ENCODE measurements at regions not wholly inside any gene's neighbourhood (a gene's known extent, or its start where the extent isn't known, plus 50 kb on each side); places are given as distances from the start of the nearest gene placed in this dataset.
"Not testable (repeated sequence)": the region's sequence is repeated elsewhere in the genome, so short reads cannot be mapped to it uniquely, and the experiment has no call there.

- H3K4me1 ChIP-seq (ENCODE audit: insufficient read depth); H3F3A ChIP-seq (ENCODE audit: insufficient read depth); DNase-seq; in situ Hi-C loops (cut with MboI); H3K36me3 ChIP-seq (ENCODE audit: low read depth); H3K27ac ChIP-seq; H3K9ac ChIP-seq; H3K27me3 ChIP-seq (replicated peaks; ENCODE audit: insufficient read depth); H3K9me3 ChIP-seq (ENCODE audit: low read depth); H3K4me3 ChIP-seq; H3K4me2 ChIP-seq (ENCODE audit: unreplicated experiment); H3K9me2 ChIP-seq (ENCODE audit: insufficient read depth); H4K20me1 ChIP-seq (ENCODE audit: insufficient read depth); H2AFZ ChIP-seq; H3K79me2 ChIP-seq (ENCODE audit: insufficient read depth): not testable (repeated sequence)
- WGBS, 2 experiments (ENCODE audit: low coverage in 1 of 2, low lambda C conversion rate in 2 of 2, missing lambda C conversion rate in 2 of 2): 0 to 5% methylated on average over 1 to 4 of the region's 4 CpGs
Measured at GRCh38 chr14:106753751-106754150, 1227.4 kb downstream of the TMEM121 start.

GRCh38 chr14:106757444-106757843 is 1231.1 kb downstream of the TMEM121 start:
- H3K4me3 ChIP-seq; H3K79me2 ChIP-seq (ENCODE audit: insufficient read depth); H2AFZ ChIP-seq; H3K4me2 ChIP-seq (ENCODE audit: unreplicated experiment); H3K9me2 ChIP-seq (ENCODE audit: insufficient read depth); H3K27me3 ChIP-seq (replicated peaks; ENCODE audit: insufficient read depth); H3K9ac ChIP-seq; H4K20me1 ChIP-seq (ENCODE audit: insufficient read depth); in situ Hi-C loops (cut with MboI); H3K27ac ChIP-seq; H3K9me3 ChIP-seq (ENCODE audit: low read depth); DNase-seq; H3K4me1 ChIP-seq (ENCODE audit: insufficient read depth); H3K36me3 ChIP-seq (ENCODE audit: low read depth); H3F3A ChIP-seq (ENCODE audit: insufficient read depth): not testable (repeated sequence)
- 23 to 28% methylated on average over 6 of the region's 6 CpGs for WGBS, 2 experiments (ENCODE audit: low coverage in 1 of 2, low lambda C conversion rate in 2 of 2, missing lambda C conversion rate in 2 of 2)

DNA sequence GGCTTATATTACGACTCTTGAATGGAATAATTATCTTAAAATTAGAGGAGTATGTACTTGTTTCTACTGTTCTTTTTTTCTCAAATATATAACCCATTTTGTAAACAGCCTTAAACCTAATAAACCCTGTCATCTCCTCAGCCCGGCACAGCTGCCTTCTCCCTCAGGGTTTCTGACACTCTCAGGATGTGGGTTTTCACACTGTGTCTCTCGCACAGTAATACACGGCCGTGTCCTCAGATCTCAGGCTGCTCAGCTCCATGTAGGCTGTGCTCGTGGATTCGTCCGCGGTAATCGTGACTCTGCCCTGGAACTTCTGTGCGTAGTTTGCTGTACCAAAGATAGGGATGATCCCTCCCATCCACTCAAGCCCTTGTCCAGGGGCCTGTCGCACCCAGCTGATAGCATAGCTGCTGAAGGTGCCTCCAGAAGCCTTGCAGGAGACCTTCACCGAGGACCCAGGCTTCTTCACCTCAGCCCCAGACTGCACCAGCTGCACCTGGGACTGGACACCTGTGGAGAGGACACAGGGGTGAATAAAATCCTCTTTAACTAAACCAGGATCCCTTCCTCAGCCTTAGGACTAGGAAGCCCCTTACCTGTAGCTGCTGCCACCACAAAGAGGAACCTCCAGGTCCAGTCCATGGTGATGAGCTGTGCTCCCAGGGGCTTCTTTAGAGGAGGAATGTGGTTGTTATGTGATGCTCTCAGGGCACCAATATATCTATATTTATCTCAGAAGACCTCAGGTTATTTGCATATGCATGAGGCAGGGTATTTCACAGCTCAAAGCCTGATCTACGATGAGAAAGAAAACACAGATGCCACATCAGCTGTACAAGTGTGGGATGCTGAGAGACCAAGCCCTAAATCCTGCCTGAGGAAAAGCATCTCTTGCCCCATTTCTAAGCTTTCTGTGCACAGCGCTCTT is 1235.8 kb downstream of the TMEM121 start:
- H3K36me3 ChIP-seq (ENCODE audit: low read depth); H3K4me1 ChIP-seq (ENCODE audit: insufficient read depth); H3K9ac ChIP-seq; H3K27ac ChIP-seq; H3K4me2 ChIP-seq (ENCODE audit: unreplicated experiment); H4K20me1 ChIP-seq (ENCODE audit: insufficient read depth); H3K9me3 ChIP-seq (ENCODE audit: low read depth); DNase-seq; H3F3A ChIP-seq (ENCODE audit: insufficient read depth); in situ Hi-C loops (cut with MboI); H3K4me3 ChIP-seq; H3K27me3 ChIP-seq (replicated peaks; ENCODE audit: insufficient read depth); H3K9me2 ChIP-seq (ENCODE audit: insufficient read depth); H2AFZ ChIP-seq; H3K79me2 ChIP-seq (ENCODE audit: insufficient read depth): not testable (repeated sequence)
- 35 to 38% methylated on average over 4 to 12 of the region's 15 CpGs for whole genome bisulfite sequencing, 2 experiments (ENCODE audit: low coverage in 1 of 2, low lambda C conversion rate in 2 of 2, missing lambda C conversion rate in 2 of 2)

DNA sequence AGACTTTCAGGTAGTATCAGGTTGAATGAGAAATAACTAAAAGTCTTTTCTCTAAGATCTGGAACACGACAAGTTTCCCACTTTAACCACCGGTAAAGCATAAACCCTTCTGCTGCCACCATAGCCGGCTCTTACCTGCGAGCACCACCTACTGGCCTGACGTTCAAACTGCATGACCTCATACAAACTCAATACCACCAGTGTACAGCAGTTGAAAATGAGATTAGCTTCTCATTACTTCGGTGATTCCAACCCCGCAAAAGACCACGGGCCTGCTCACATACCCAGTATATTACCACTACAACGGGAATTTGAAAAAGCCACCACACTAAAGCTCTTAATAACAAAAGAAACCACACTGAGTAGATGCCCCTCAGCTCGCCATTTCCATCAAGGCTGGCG is 1238.6 kb downstream of the TMEM121 start:
- H4K20me1 ChIP-seq (ENCODE audit: insufficient read depth); H3K9ac ChIP-seq; H3K9me3 ChIP-seq (ENCODE audit: low read depth); H3K9me2 ChIP-seq (ENCODE audit: insufficient read depth); H3K4me2 ChIP-seq (ENCODE audit: unreplicated experiment); in situ Hi-C loops (cut with MboI); H3K27me3 ChIP-seq (replicated peaks; ENCODE audit: insufficient read depth); H3F3A ChIP-seq (ENCODE audit: insufficient read depth); H3K79me2 ChIP-seq (ENCODE audit: insufficient read depth); H3K4me3 ChIP-seq; H3K4me1 ChIP-seq (ENCODE audit: insufficient read depth); H2AFZ ChIP-seq; H3K36me3 ChIP-seq (ENCODE audit: low read depth); H3K27ac ChIP-seq: not testable (repeated sequence)
- 20 to 24% methylated on average over 11 of the region's 11 CpGs for WGBS, 2 experiments (ENCODE audit: low coverage in 1 of 2, low lambda C conversion rate in 2 of 2, missing lambda C conversion rate in 2 of 2)
- peak; percentile 16 for DNase-seq

- H3K9me3 ChIP-seq (ENCODE audit: low read depth): no peaks in the 10 kb centered on the region
- no peak overlapping the region for H3K4me2 ChIP-seq (ENCODE audit: unreplicated experiment)
- in situ Hi-C loops (cut with MboI): no loop called here
- no peak overlapping the region for H3K27ac ChIP-seq
- H3K4me1 ChIP-seq (ENCODE audit: insufficient read depth): no peaks in the 10 kb centered on the region
- no peak overlapping the region for H3K4me3 ChIP-seq
- no peak for TF ChIP-seq EZH2phosphoT487 (IDR thresholded peaks at IDR 0.05; ENCODE audit: insufficient read depth, low read depth)
- no peak for TF ChIP-seq EZH2 (IDR thresholded peaks at IDR 0.05; ENCODE audit: insufficient read depth, poor library complexity, severe bottlenecking)
- no peaks in the 10 kb centered on the region for H3K36me3 ChIP-seq (ENCODE audit: low read depth)
- no peaks in the 10 kb centered on the region for H4K20me1 ChIP-seq (ENCODE audit: insufficient read depth)
- H2AFZ ChIP-seq: no peak overlapping the region
- H3K9ac ChIP-seq: no peak overlapping the region
- 13 to 14% methylated on average over 3 of the region's 3 CpGs for WGBS, 2 experiments (ENCODE audit: low coverage in 1 of 2, low lambda C conversion rate in 2 of 2, missing lambda C conversion rate in 2 of 2)
- H3K79me2 ChIP-seq (ENCODE audit: insufficient read depth): no peaks in the 10 kb centered on the region
- H3F3A ChIP-seq (ENCODE audit: insufficient read depth): no peaks in the 10 kb centered on the region
- H3K9me2 ChIP-seq (ENCODE audit: insufficient read depth): no peaks in the 10 kb centered on the region
- no peaks in the 10 kb centered on the region for H3K27me3 ChIP-seq (replicated peaks; ENCODE audit: insufficient read depth)
- DNase-seq: no peak
Measured at GRCh38 chr14:106766145-106766544, 1239.8 kb downstream of the TMEM121 start.

GRCh38 chr14:106766551-106767277 is 1240.3 kb downstream of the TMEM121 start:
- H3K4me3 ChIP-seq; H3F3A ChIP-seq (ENCODE audit: insufficient read depth); H3K4me1 ChIP-seq (ENCODE audit: insufficient read depth); DNase-seq; H3K27me3 ChIP-seq (replicated peaks; ENCODE audit: insufficient read depth); H3K9ac ChIP-seq; H3K36me3 ChIP-seq (ENCODE audit: low read depth); in situ Hi-C loops (cut with MboI); H3K79me2 ChIP-seq (ENCODE audit: insufficient read depth); H3K27ac ChIP-seq; H2AFZ ChIP-seq; H3K4me2 ChIP-seq (ENCODE audit: unreplicated experiment); H4K20me1 ChIP-seq (ENCODE audit: insufficient read depth); H3K9me3 ChIP-seq (ENCODE audit: low read depth); H3K9me2 ChIP-seq (ENCODE audit: insufficient read depth): not testable (repeated sequence)
- 15 to 16% methylated on average over 5 of the region's 5 CpGs for WGBS, 2 experiments (ENCODE audit: low coverage in 1 of 2, low lambda C conversion rate in 2 of 2, missing lambda C conversion rate in 2 of 2)

GRCh38 chr14:106768230-106768629 is 1241.8 kb downstream of the TMEM121 start:
- H3K4me1 ChIP-seq (ENCODE audit: insufficient read depth); in situ Hi-C loops (cut with MboI); DNase-seq; H3K4me3 ChIP-seq; H3K27me3 ChIP-seq (replicated peaks; ENCODE audit: insufficient read depth); H3K9me3 ChIP-seq (ENCODE audit: low read depth); H3K9ac ChIP-seq; H3K79me2 ChIP-seq (ENCODE audit: insufficient read depth); H4K20me1 ChIP-seq (ENCODE audit: insufficient read depth); H2AFZ ChIP-seq; H3K9me2 ChIP-seq (ENCODE audit: insufficient read depth); H3K4me2 ChIP-seq (ENCODE audit: unreplicated experiment); H3K27ac ChIP-seq; H3K36me3 ChIP-seq (ENCODE audit: low read depth); H3F3A ChIP-seq (ENCODE audit: insufficient read depth): not testable (repeated sequence)
- WGBS, 2 experiments (ENCODE audit: low coverage in 1 of 2, low lambda C conversion rate in 2 of 2, missing lambda C conversion rate in 2 of 2): 22 to 28% methylated on average over 8 of the region's 8 CpGs
